ENCODE measurements at regions not wholly inside any gene's neighbourhood (a gene's known extent, or its start where the extent isn't known, plus 50 kb on each side); places are given as distances from the start of the nearest gene placed in this dataset.
"Not testable (repeated sequence)": the region's sequence is repeated elsewhere in the genome, so short reads cannot be mapped to it uniquely, and the experiment has no call there.

DNA sequence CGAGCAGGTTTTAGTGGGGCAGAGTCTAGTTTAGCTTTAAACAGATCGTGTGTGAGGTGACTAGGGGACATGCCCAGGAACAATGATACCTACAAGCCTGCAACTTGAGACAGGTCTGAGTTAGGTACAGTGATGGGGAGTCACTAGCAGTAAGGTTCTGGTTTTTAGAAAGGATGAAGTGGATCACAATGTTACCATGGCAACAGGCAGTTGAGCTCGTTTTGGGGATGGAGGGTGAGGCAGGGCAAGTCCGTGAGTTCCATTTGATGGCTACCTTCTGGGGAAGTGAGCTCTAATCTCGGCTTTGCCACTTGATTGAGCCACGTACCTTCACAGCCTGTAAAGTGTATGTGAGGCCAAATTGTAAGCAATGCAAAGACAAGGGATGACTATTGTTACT is 76.0 kb upstream of the GTF3A start:
- intact Hi-C loops (cut with DNase I): no loop called here
- no peak for DNase-seq
- 62 to 65% methylated on average over 6 of the region's 6 CpGs for WGBS, 2 donors
- Histone ChIP-seq H3K4me3 (ENCODE audit: low read length in 2 of 2) (no peak overlapping the region), H3K36me3 (ENCODE audit: control insufficient read depth in 1 of 2, insufficient read depth in 2 of 2, low read length in 1 of 2) (no peaks in the 10 kb centered on the region), H3K27ac (ENCODE audit: low read depth in 1 of 2, low read length in 2 of 2) (no peak overlapping the region), H3K9me3 (ENCODE audit: control insufficient read depth, low read length) (no peaks in the 10 kb centered on the region), H3K4me1 (ENCODE audit: control insufficient read depth in 1 of 2, insufficient read depth in 2 of 2, low read length in 2 of 2) (no peaks in the 10 kb centered on the region), H3K27me3 (ENCODE audit: control insufficient read depth in 1 of 2, insufficient read depth in 2 of 2, low read length in 1 of 2) (no peaks in the 10 kb centered on the region)
- ATAC-seq (ENCODE audit: low FRiP score): no peak

DNA sequence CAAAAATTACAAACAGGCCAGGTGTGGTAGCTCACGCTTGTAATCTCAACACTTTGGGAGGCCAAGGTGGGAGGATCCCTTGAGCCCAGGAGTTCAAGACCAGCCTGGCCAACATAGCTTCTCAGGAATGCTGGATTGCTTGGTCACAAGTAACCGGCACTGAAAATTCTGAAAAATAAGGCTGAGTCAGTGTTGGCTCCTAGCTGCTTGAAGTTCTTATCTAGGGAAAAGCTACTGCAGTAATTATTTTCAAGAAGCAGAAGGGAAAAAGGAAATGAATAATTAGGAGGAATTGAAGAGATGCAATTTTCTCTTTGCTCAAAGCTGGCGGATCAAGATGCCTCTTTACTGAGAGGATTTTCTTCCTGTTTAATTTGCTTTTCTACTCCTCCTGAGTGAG is 75.0 kb upstream of the GTF3A start:
- WGBS, 2 donors: 55 to 56% methylated on average over 3 of the region's 3 CpGs
- Histone ChIP-seq H3K4me1 (ENCODE audit: control insufficient read depth in 1 of 2, insufficient read depth in 2 of 2, low read length in 2 of 2) (no peaks in the 10 kb centered on the region), H3K36me3 (ENCODE audit: control insufficient read depth in 1 of 2, insufficient read depth in 2 of 2, low read length in 1 of 2) (no peaks in the 10 kb centered on the region), H3K27me3 (ENCODE audit: control insufficient read depth in 1 of 2, insufficient read depth in 2 of 2, low read length in 1 of 2) (no peaks in the 10 kb centered on the region), H3K27ac (ENCODE audit: low read depth in 1 of 2, low read length in 2 of 2) (no peak overlapping the region), H3K9me3 (ENCODE audit: control insufficient read depth, low read length) (no peaks in the 10 kb centered on the region), H3K4me3 (ENCODE audit: low read length in 2 of 2) (no peak overlapping the region)
- ATAC-seq (ENCODE audit: low FRiP score) (no peak), DNase-seq (no peak)
- intact Hi-C loops (cut with DNase I): no loop called here

GRCh38 chr13:27350825-27351224 is 73.6 kb upstream of the GTF3A start:
- not testable (repeated sequence) for H3K36me3 ChIP-seq (ENCODE audit: control insufficient read depth in 1 of 2, insufficient read depth in 2 of 2, low read length in 1 of 2); H3K4me1 ChIP-seq (ENCODE audit: control insufficient read depth in 1 of 2, insufficient read depth in 2 of 2, low read length in 2 of 2); ATAC-seq (ENCODE audit: low FRiP score); H3K27ac ChIP-seq (ENCODE audit: low read depth in 1 of 2, low read length in 2 of 2); H3K27me3 ChIP-seq (ENCODE audit: control insufficient read depth in 1 of 2, insufficient read depth in 2 of 2, low read length in 1 of 2); H3K9me3 ChIP-seq (ENCODE audit: control insufficient read depth, low read length); DNase-seq; H3K4me3 ChIP-seq (ENCODE audit: low read length in 2 of 2)
- WGBS, 2 donors: 91 to 92% methylated on average over 6 of the region's 6 CpGs
- intact Hi-C loops (cut with DNase I): loop anchor here in 1 of 2 donors (10.0 kb wide), 1 partner anchor 176 kb away; the partner anchor contains the start of gene USP12

GRCh38 chr13:27352698-27353097 is 71.7 kb upstream of the GTF3A start:
- WGBS, 2 donors: 88 to 90% methylated on average over 11 of the region's 11 CpGs
- Histone ChIP-seq H3K9me3 (ENCODE audit: control insufficient read depth, low read length) (no peaks in the 10 kb centered on the region), H3K4me1 (ENCODE audit: control insufficient read depth in 1 of 2, insufficient read depth in 2 of 2, low read length in 2 of 2) (no peaks in the 10 kb centered on the region), H3K4me3 (ENCODE audit: low read length in 2 of 2) (no peak overlapping the region), H3K27me3 (ENCODE audit: control insufficient read depth in 1 of 2, insufficient read depth in 2 of 2, low read length in 1 of 2) (no peaks in the 10 kb centered on the region), H3K27ac (ENCODE audit: low read depth in 1 of 2, low read length in 2 of 2) (no peak overlapping the region), H3K36me3 (ENCODE audit: control insufficient read depth in 1 of 2, insufficient read depth in 2 of 2, low read length in 1 of 2) (no peaks in the 10 kb centered on the region)
- ATAC-seq (ENCODE audit: low FRiP score): no peak
- no peak for DNase-seq
- intact Hi-C loops (cut with DNase I): loop anchor here in 1 of 2 donors (10.0 kb wide), 1 partner anchor 178 kb away; the partner anchor contains the start of gene USP12

DNA sequence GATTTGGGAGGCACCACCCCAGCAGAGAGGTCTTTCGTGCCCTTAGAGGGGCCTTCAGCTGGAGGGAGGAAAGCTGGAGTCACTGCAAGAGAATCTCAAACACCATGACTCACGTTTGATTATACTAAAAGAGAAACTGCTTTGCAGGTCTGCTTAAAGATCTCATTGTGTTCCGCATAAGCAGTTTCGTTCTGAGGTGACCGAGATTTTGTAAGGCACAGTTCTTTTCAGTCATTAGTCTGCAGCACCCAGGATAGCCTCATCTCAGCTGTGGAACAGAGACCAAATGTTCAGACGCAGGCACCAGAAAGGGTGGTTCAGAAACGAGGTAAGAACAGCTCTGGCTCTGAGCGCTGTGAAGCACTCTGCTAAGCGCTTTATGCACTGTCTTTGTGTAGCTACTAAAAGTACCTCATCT is 71.2 kb upstream of the GTF3A start:
- no peak overlapping the region for H3K27ac ChIP-seq (ENCODE audit: low read depth in 1 of 2, low read length in 2 of 2)
- H3K4me3 ChIP-seq (ENCODE audit: low read length in 2 of 2): no peak overlapping the region
- intact Hi-C loops (cut with DNase I): loop anchor here in 1 of 2 donors (10.0 kb wide), 1 partner anchor 178 kb away; the partner anchor contains the start of gene USP12
- DNase-seq: no peak
- H3K27me3 ChIP-seq (ENCODE audit: control insufficient read depth in 1 of 2, insufficient read depth in 2 of 2, low read length in 1 of 2): no peaks in the 10 kb centered on the region
- no peaks in the 10 kb centered on the region for H3K9me3 ChIP-seq (ENCODE audit: control insufficient read depth, low read length)
- 88 to 89% methylated on average over 9 of the region's 9 CpGs for WGBS, 2 donors
- H3K36me3 ChIP-seq (ENCODE audit: control insufficient read depth in 1 of 2, insufficient read depth in 2 of 2, low read length in 1 of 2): no peaks in the 10 kb centered on the region
- no peaks in the 10 kb centered on the region for H3K4me1 ChIP-seq (ENCODE audit: control insufficient read depth in 1 of 2, insufficient read depth in 2 of 2, low read length in 2 of 2)
- ATAC-seq (ENCODE audit: low FRiP score): no peak

DNA sequence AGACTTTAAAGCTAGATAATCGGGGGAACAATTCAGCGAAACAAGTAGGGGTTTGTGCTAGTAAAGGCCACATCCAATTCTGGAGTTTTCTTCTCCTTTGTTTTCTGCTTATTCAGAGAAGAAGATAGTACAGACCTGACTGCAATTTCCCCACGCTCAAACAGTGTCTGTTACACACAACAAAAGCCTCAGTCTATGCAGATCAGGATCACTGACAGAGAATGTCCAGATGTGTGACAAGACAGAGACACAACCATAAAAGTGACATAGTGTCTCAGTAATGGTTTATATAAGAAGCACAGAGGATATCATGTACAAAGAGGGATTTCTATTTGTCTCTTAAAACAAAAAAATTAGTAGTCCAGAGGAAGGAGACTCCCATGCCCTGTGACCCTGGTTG is 70.7 kb upstream of the GTF3A start:
- ATAC-seq (ENCODE audit: low FRiP score): no peak
- intact Hi-C loops (cut with DNase I): loop anchor here in 1 of 2 donors (2.0 to 10.0 kb wide), 2 partner anchors 179 to 361 kb away; partner anchors contain the start of gene USP12
- no peak overlapping the region for H3K27ac ChIP-seq (ENCODE audit: low read depth in 1 of 2, low read length in 2 of 2)
- H3K9me3 ChIP-seq (ENCODE audit: control insufficient read depth, low read length): no peaks in the 10 kb centered on the region
- no peaks in the 10 kb centered on the region for H3K4me1 ChIP-seq (ENCODE audit: control insufficient read depth in 1 of 2, insufficient read depth in 2 of 2, low read length in 2 of 2)
- H3K27me3 ChIP-seq (ENCODE audit: control insufficient read depth in 1 of 2, insufficient read depth in 2 of 2, low read length in 1 of 2): no peaks in the 10 kb centered on the region
- no peak overlapping the region for H3K4me3 ChIP-seq (ENCODE audit: low read length in 2 of 2)
- DNase-seq: no peak
- H3K36me3 ChIP-seq (ENCODE audit: control insufficient read depth in 1 of 2, insufficient read depth in 2 of 2, low read length in 1 of 2): no peaks in the 10 kb centered on the region
- WGBS, 2 donors: 96% methylated on average over 3 of the region's 3 CpGs

- no peak overlapping the region for H3K27ac ChIP-seq (ENCODE audit: low read depth in 1 of 2, low read length in 2 of 2)
- no peak for ATAC-seq (ENCODE audit: low FRiP score)
Observed at GRCh38 chr13:27354379-27354778, 70.0 kb upstream of the GTF3A start.

DNA sequence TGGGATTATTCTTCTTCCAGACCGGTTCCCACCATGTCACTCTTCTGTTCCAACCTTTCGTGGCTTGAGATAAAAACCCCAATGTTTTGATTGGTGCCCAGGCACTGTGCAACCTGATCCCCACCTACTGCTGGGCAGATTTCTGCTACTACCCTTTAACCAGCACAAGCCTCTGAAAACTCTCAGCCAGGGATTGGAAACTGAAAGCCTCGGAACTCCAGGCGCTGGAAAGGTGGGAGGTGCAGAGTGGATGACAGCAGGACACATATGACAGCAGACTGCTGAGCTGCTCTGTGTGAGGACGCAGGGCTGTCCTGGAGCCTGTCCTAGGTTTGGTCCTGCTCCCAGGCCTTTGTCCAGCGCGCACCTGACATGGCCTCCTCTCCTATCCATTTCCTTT is 68.5 kb upstream of the GTF3A start:
- WGBS, 2 donors: 85 to 86% methylated on average over 7 of the region's 7 CpGs
- no peaks in the 10 kb centered on the region for H3K9me3 ChIP-seq (ENCODE audit: control insufficient read depth, low read length)
- no peaks in the 10 kb centered on the region for H3K36me3 ChIP-seq (ENCODE audit: control insufficient read depth in 1 of 2, insufficient read depth in 2 of 2, low read length in 1 of 2)
- H3K4me1 ChIP-seq (ENCODE audit: control insufficient read depth in 1 of 2, insufficient read depth in 2 of 2, low read length in 2 of 2): no peaks in the 10 kb centered on the region
- DNase-seq (no peak), ATAC-seq (ENCODE audit: low FRiP score) (no peak)
- intact Hi-C loops (cut with DNase I): loop anchor here (2.0 to 10.0 kb wide), 4 partner anchors 84 to 363 kb away; partner anchors contain the start of genes RASL11A (in 2 of the 2) and USP12 (in 2 of the 2)
- no peak overlapping the region for H3K27ac ChIP-seq (ENCODE audit: low read depth in 1 of 2, low read length in 2 of 2)
- no peaks in the 10 kb centered on the region for H3K27me3 ChIP-seq (ENCODE audit: control insufficient read depth in 1 of 2, insufficient read depth in 2 of 2, low read length in 1 of 2)
- H3K4me3 ChIP-seq (ENCODE audit: low read length in 2 of 2): no peak overlapping the region

More at GRCh38 chr13:27354379-27354778, 70.0 kb upstream of the GTF3A start:
- no peaks in the 10 kb centered on the region for H3K9me3 ChIP-seq (ENCODE audit: control insufficient read depth, low read length)
- no peak overlapping the region for H3K4me3 ChIP-seq (ENCODE audit: low read length in 2 of 2)
- H3K4me1 ChIP-seq (ENCODE audit: control insufficient read depth in 1 of 2, insufficient read depth in 2 of 2, low read length in 2 of 2): no peaks in the 10 kb centered on the region
- H3K27me3 ChIP-seq (ENCODE audit: control insufficient read depth in 1 of 2, insufficient read depth in 2 of 2, low read length in 1 of 2): no peaks in the 10 kb centered on the region
- H3K36me3 ChIP-seq (ENCODE audit: control insufficient read depth in 1 of 2, insufficient read depth in 2 of 2, low read length in 1 of 2): no peaks in the 10 kb centered on the region
- intact Hi-C loops (cut with DNase I): loop anchor here in 1 of 2 donors (2.0 to 10.0 kb wide), 2 partner anchors 180 to 362 kb away; partner anchors contain the start of gene USP12
- whole genome bisulfite sequencing, 2 donors: 1 to 5% methylated on average over 3 of the region's 3 CpGs
- no peak for DNase-seq

DNA sequence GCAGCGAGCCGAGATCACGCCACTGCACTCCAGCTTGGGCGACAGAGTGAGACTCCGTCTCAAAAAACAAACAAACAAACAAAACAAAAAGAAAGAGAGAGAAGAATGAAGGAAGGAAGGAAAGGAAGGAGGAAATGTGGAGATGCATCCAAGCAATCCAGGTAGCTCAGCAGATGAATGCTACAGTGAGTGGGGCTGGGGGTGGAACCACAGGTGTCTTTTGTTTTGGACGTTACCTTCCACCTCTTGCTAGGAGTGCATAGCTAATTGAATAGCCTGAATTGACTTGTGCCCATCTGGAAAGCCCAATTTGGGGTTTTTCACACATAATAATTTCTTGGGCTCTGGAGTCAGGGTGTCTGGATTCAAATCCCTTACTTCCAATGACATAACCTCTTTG is 66.0 kb upstream of the GTF3A start:
- H3K4me3 ChIP-seq (ENCODE audit: low read length in 2 of 2): no peak overlapping the region
- intact Hi-C loops (cut with DNase I): loop anchor here (2.0 to 10.0 kb wide), 4 partner anchors 86 to 374 kb away; partner anchors contain the start of genes RASL11A (in 2 of the 2) and USP12 (in 2 of the 2)
- H3K4me1 ChIP-seq (ENCODE audit: control insufficient read depth in 1 of 2, insufficient read depth in 2 of 2, low read length in 2 of 2): no peaks in the 10 kb centered on the region
- no peak for DNase-seq
- ATAC-seq (ENCODE audit: low FRiP score): no peak
- WGBS, 2 donors: 92 to 94% methylated on average over 6 of the region's 6 CpGs
- no peaks in the 10 kb centered on the region for H3K27me3 ChIP-seq (ENCODE audit: control insufficient read depth in 1 of 2, insufficient read depth in 2 of 2, low read length in 1 of 2)
- no peaks in the 10 kb centered on the region for H3K36me3 ChIP-seq (ENCODE audit: control insufficient read depth in 1 of 2, insufficient read depth in 2 of 2, low read length in 1 of 2)
- no peaks in the 10 kb centered on the region for H3K9me3 ChIP-seq (ENCODE audit: control insufficient read depth, low read length)
- H3K27ac ChIP-seq (ENCODE audit: low read depth in 1 of 2, low read length in 2 of 2): no peak overlapping the region

Data from aorta (tissue), 5 donors.